ENCODE measurements at regions not wholly inside any gene's neighbourhood (a gene's known extent, or its start where the extent isn't known, plus 50 kb on each side); places are given as distances from the start of the nearest gene placed in this dataset.

DNA sequence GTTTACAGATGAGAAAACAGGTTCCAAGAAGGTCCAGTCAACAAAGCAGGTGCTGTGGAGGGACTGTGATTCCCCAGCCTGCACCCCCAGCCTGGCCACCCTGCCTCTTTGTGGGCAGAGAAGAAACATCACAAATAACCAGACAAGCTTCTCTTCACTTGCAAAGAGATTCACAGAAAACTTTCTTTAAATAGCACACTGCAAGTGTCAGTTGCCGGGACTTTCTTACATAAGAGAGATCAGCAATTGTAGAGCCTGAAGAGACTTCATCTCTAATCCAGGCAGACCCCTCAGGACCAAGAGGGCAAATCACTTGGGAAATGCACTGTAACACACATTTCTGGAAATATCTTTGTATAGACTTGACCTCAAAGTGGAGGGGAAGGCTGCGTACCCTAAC lies 207.9 kb upstream of the CHRNA7 start:
- Histone ChIP-seq H3K27me3 (ENCODE audit: low read depth, low read length) (no peaks in the 10 kb centered on the region), H4K20me1 (ENCODE audit: insufficient read depth, low read length) (no peaks in the 10 kb centered on the region), H3K79me2 (ENCODE audit: low read length) (no peaks in the 10 kb centered on the region), H3K27ac (ENCODE audit: low read length) (no peak overlapping the region), H3K4me1 (ENCODE audit: low read length) (no peaks in the 10 kb centered on the region), H3K4me3 (ENCODE audit: low read length) (no peak overlapping the region), H3K9ac (ENCODE audit: low read length) (no peak overlapping the region), H3K36me3 (replicated peaks; ENCODE audit: low read depth, low read length) (no peaks in the 10 kb centered on the region), H3K9me3 (ENCODE audit: insufficient read depth, low read length) (no peaks in the 10 kb centered on the region), H2AFZ (ENCODE audit: low read depth, low read length) (no peak overlapping the region), H3K4me2 (ENCODE audit: low read length) (no peak overlapping the region)
- TF ChIP-seq, protein P1, sequence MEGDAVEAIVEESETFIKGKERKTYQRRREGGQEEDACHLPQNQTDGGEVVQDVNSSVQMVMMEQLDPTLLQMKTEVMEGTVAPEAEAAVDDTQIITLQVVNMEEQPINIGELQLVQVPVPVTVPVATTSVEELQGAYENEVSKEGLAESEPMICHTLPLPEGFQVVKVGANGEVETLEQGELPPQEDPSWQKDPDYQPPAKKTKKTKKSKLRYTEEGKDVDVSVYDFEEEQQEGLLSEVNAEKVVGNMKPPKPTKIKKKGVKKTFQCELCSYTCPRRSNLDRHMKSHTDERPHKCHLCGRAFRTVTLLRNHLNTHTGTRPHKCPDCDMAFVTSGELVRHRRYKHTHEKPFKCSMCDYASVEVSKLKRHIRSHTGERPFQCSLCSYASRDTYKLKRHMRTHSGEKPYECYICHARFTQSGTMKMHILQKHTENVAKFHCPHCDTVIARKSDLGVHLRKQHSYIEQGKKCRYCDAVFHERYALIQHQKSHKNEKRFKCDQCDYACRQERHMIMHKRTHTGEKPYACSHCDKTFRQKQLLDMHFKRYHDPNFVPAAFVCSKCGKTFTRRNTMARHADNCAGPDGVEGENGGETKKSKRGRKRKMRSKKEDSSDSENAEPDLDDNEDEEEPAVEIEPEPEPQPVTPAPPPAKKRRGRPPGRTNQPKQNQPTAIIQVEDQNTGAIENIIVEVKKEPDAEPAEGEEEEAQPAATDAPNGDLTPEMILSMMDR (IDR thresholded peaks at IDR 0.05; ENCODE audit: low read depth, low read length), result no peak
- TF ChIP-seq EZH2phosphoT487 (IDR thresholded peaks at IDR 0.05; ENCODE audit: low read depth), result no peak

DNA sequence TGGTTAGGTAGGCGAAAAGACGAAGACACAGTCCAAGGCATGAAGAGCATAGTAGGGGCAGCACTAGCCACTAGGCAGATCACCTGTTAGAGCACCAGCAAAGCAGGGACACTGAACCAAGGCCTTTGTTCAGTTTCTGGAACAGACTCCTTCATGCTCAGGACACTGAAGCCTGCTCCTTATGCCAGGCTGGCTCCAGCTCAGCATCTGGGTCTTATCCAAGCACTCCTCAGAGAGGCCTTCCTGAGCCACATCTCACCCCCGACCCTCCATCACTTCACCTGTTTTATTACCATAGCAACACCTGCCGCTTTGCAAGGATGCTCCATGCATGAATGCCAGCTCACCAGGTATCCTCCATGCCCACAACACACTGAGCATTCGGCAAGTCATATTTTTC lies 206.3 kb upstream of the CHRNA7 start:
- Histone ChIP-seq H3K36me3 (replicated peaks; ENCODE audit: low read depth, low read length) (no peaks in the 10 kb centered on the region), H3K27ac (ENCODE audit: low read length) (no peak overlapping the region), H3K4me1 (ENCODE audit: low read length) (no peaks in the 10 kb centered on the region), H3K27me3 (ENCODE audit: low read depth, low read length) (no peaks in the 10 kb centered on the region), H3K79me2 (ENCODE audit: low read length) (no peaks in the 10 kb centered on the region), H3K9ac (ENCODE audit: low read length) (no peak overlapping the region), H3K4me3 (ENCODE audit: low read length) (no peak overlapping the region), H3K9me3 (ENCODE audit: insufficient read depth, low read length) (no peaks in the 10 kb centered on the region), H2AFZ (ENCODE audit: low read depth, low read length) (no peak overlapping the region), H3K4me2 (ENCODE audit: low read length) (no peak overlapping the region), H4K20me1 (ENCODE audit: insufficient read depth, low read length) (no peaks in the 10 kb centered on the region)
- TF ChIP-seq, protein P1 (IDR thresholded peaks at IDR 0.05; ENCODE audit: low read depth, low read length), result no peak
- no peak for TF ChIP-seq EZH2phosphoT487 (IDR thresholded peaks at IDR 0.05; ENCODE audit: low read depth)

DNA sequence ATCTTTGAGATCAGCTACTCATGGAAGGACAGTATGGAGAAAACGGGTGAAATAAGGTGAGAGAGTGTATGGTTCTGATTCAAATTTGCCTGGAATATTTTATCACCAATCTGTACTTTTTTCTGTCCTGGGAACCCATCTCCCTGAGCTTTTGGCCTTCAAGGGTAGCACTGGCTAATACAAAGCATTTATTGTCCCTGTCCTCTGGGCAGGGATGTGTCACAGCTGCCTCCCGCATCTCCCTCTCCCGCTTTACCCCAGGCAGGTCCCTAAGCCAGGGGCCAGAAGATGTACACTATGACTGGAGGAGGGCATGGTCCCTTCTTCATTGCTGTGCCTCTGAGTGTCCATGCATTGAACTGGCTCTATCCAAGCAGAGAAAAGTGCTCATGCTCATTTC lies 201.7 kb upstream of the CHRNA7 start:
- Histone ChIP-seq H3K27me3 (ENCODE audit: low read depth, low read length) (no peaks in the 10 kb centered on the region), H3K79me2 (ENCODE audit: low read length) (no peaks in the 10 kb centered on the region), H4K20me1 (ENCODE audit: insufficient read depth, low read length) (no peaks in the 10 kb centered on the region), H3K27ac (ENCODE audit: low read length) (no peak overlapping the region), H3K4me1 (ENCODE audit: low read length) (peaks cover 14% of the 10 kb centered on the region), H3K9ac (ENCODE audit: low read length) (no peak overlapping the region), H3K4me3 (ENCODE audit: low read length) (no peak overlapping the region), H3K9me3 (ENCODE audit: insufficient read depth, low read length) (no peaks in the 10 kb centered on the region), H2AFZ (ENCODE audit: low read depth, low read length) (no peak overlapping the region), H3K4me2 (ENCODE audit: low read length) (no peak overlapping the region), H3K36me3 (replicated peaks; ENCODE audit: low read depth, low read length) (no peaks in the 10 kb centered on the region)
- TF ChIP-seq, protein P1 (IDR thresholded peaks at IDR 0.05; ENCODE audit: low read depth, low read length), result no peak
- no peak for TF ChIP-seq EZH2phosphoT487 (IDR thresholded peaks at IDR 0.05; ENCODE audit: low read depth)

DNA sequence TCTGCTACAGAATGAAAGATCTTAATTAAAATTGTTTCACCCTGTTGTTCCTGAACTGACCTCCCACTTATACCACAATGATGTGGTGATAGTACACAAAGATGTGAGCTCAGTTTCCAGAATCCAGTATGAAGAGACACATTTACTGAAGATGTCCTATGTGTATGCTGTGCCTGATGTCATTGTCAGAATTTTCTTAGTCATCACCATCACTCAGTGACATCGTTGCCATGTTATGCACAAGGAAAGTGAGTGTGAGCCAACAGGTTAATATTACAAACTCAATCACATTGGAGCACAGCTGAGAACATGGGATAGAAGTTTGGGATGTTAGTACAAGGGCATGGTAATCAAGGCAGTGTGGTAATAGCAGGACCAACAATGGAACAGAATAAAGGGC lies 199.7 kb upstream of the CHRNA7 start:
- Histone ChIP-seq H3K4me1 (ENCODE audit: low read length) (peaks cover 19% of the 10 kb centered on the region), H3K27ac (ENCODE audit: low read length) (no peak overlapping the region), H3K9ac (ENCODE audit: low read length) (no peak overlapping the region), H4K20me1 (ENCODE audit: insufficient read depth, low read length) (no peaks in the 10 kb centered on the region), H3K79me2 (ENCODE audit: low read length) (no peaks in the 10 kb centered on the region), H2AFZ (ENCODE audit: low read depth, low read length) (no peak overlapping the region), H3K4me2 (ENCODE audit: low read length) (no peak overlapping the region; the same call in 1 of the 2 replicates), H3K36me3 (replicated peaks; ENCODE audit: low read depth, low read length) (no peaks in the 10 kb centered on the region), H3K27me3 (ENCODE audit: low read depth, low read length) (no peaks in the 10 kb centered on the region), H3K9me3 (ENCODE audit: insufficient read depth, low read length) (no peaks in the 10 kb centered on the region), H3K4me3 (ENCODE audit: low read length) (no peak overlapping the region)
- TF ChIP-seq, protein P1 (IDR thresholded peaks at IDR 0.05; ENCODE audit: low read depth, low read length), result no peak
- no peak for TF ChIP-seq EZH2phosphoT487 (IDR thresholded peaks at IDR 0.05; ENCODE audit: low read depth)
